GM12864 (cell line): ENCODE measurements at regions not wholly inside any gene's neighbourhood (a gene's known extent, or its start where the extent isn't known, plus 50 kb on each side); places are given as distances from the start of the nearest gene placed in this dataset.

Experiments used
- DNase-seq: peaks from one replicate; pipeline ENCODE4 v3.0.0-alpha.2; 2011; ENCODE audit warnings: low read depth
- H3K4me3 ChIP-seq: 2 replicates; pipeline ENCODE4 v1.5.1; 2011; ENCODE audit warnings: mild to moderate bottlenecking, low read depth, low read length, control low read depth
- TF ChIP-seq, protein P1 (sequence below): IDR thresholded peaks from 2 replicates; pipeline ENCODE4 v1.5.1; 2011; ENCODE audit warnings: low read depth, mild to moderate bottlenecking, moderate library complexity, low read length, control low read depth, inconsistent platforms; ENCODE audit errors: missing control alignments

- TF ChIP-seq, protein P1, sequence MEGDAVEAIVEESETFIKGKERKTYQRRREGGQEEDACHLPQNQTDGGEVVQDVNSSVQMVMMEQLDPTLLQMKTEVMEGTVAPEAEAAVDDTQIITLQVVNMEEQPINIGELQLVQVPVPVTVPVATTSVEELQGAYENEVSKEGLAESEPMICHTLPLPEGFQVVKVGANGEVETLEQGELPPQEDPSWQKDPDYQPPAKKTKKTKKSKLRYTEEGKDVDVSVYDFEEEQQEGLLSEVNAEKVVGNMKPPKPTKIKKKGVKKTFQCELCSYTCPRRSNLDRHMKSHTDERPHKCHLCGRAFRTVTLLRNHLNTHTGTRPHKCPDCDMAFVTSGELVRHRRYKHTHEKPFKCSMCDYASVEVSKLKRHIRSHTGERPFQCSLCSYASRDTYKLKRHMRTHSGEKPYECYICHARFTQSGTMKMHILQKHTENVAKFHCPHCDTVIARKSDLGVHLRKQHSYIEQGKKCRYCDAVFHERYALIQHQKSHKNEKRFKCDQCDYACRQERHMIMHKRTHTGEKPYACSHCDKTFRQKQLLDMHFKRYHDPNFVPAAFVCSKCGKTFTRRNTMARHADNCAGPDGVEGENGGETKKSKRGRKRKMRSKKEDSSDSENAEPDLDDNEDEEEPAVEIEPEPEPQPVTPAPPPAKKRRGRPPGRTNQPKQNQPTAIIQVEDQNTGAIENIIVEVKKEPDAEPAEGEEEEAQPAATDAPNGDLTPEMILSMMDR = no peak
- no peak for DNase-seq
- no peak overlapping the region for H3K4me3 ChIP-seq
Observed at GRCh38 chr5:12399868-12400267, 495.6 kb upstream of the CTNND2 start.

GRCh38 chr5:12392246-12392645 is 488.0 kb upstream of the CTNND2 start:
- no peak overlapping the region for H3K4me3 ChIP-seq
- TF ChIP-seq, protein P1 = no peak
- DNase-seq = no peak

GRCh38 chr5:12385095-12385494 is 480.8 kb upstream of the CTNND2 start:
- H3K4me3 ChIP-seq = no peak overlapping the region
- DNase-seq = no peak
- TF ChIP-seq, protein P1 = no peak

DNA sequence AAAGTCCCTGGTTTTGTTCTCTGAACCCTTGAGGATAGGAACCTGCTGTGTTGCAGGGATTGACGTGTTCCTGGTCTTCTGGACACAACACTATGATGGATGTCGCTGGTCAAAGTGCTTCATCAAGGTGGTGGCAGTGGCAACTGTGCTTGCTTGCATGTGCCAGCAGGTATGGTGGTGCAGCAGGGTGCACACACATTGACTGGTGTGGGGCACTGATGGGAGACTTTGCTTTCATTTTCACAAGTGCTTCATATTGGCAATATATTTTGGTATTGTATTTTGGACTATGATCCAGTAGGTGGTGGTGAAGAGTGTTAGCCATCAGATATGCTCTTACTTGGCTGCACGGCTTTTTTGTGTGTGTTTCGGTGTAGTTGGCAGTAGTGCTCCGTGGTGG is 479.8 kb upstream of the CTNND2 start:
- DNase-seq = no peak
- no peak overlapping the region for H3K4me3 ChIP-seq
- TF ChIP-seq, protein P1 = no peak

GRCh38 chr5:12367973-12368372 is 463.7 kb upstream of the CTNND2 start:
- H3K4me3 ChIP-seq = no peak overlapping the region
- TF ChIP-seq, protein P1 = no peak
- DNase-seq = no peak

GRCh38 chr5:12360218-12360617 is 456.0 kb upstream of the CTNND2 start:
- TF ChIP-seq, protein P1 = no peak

DNA sequence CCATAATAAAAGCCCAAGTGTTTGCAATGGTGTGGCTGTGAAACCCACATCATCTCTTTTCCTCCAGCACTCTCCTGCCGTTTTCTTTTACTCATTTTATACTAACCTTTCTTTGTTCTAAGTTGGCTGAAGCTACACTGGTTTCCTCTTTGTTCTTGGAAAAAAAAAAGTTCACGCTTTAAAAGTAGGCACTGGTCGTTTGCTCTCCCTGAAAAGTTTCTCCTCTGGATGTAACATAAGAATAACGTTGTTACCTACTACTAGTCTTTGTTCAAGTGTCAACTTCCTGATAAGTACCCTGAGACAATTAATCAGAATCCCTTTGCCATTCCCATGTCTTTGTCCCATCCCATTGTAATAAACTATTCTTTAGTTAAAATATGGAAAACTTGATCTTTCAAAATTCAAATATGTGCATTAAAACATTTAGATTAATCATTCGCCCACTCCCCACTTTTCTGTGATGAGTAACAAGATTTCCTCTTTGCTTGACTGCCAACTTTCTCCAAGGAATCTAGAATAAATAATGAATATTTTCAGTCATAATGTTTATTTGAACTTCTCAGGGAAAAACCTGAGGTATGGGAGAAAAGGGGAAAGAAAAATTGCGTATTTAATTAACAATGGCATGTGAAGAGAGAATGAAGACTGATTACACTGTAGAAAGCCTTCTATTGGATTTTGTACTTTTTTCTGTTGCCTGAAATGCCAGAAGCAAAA is 454.3 kb upstream of the CTNND2 start:
- TF ChIP-seq, protein P1 = no peak
- no peak for DNase-seq
- no peak overlapping the region for H3K4me3 ChIP-seq

More at GRCh38 chr5:12360218-12360617, 456.0 kb upstream of the CTNND2 start:
- DNase-seq = no peak
- H3K4me3 ChIP-seq = no peak overlapping the region
